NCI-H2081 treated with DMSO at 0.1 percent for 48 hours (cell line): ENCODE measurements at regions not wholly inside any gene's neighbourhood (a gene's known extent, or its start where the extent isn't known, plus 50 kb on each side); places are given as distances from the start of the nearest gene placed in this dataset.
"Not testable (repeated sequence)": the region's sequence is repeated elsewhere in the genome, so short reads cannot be mapped to it uniquely, and the experiment has no call there.

Source experiments
- DNase-seq: peaks from one replicate; lab custom pipeline; 2025; lab: John Stamatoyannopoulos, UW

GRCh38 chr9:41754822-41755221 is 374.4 kb downstream of the CNTNAP3B start:
- not testable (repeated sequence) for DNase-seq

GRCh38 chr9:41754403-41754802 is 374.8 kb downstream of the CNTNAP3B start:
- not testable (repeated sequence) for DNase-seq

GRCh38 chr9:41741897-41742296 is 387.3 kb downstream of the CNTNAP3B start:
- DNase-seq, result not testable (repeated sequence)

- DNase-seq, result not testable (repeated sequence)
These were observed 388.1 kb downstream of the CNTNAP3B start for GRCh38 chr9:41741173-41741572.

GRCh38 chr9:41738681-41739080 is 390.5 kb downstream of the CNTNAP3B start:
- not testable (repeated sequence) for DNase-seq

- not testable (repeated sequence) for DNase-seq
These were observed 430.0 kb downstream of the CNTNAP3B start for GRCh38 chr9:41699190-41699589.

GRCh38 chr9:41697080-41697479 is 432.1 kb downstream of the CNTNAP3B start:
- DNase-seq, result not testable (repeated sequence)

GRCh38 chr9:41679312-41679711 is 449.9 kb downstream of the CNTNAP3B start:
- DNase-seq, result not testable (repeated sequence)

- DNase-seq, result not testable (repeated sequence)
These were observed 465.7 kb downstream of the CNTNAP3B start for GRCh38 chr9:41663497-41664036.

GRCh38 chr9:41658706-41659105 is 469.6 kb upstream of the ZNG1F start:
- DNase-seq, result not testable (repeated sequence)

GRCh38 chr9:41658116-41658515 is 469.0 kb upstream of the ZNG1F start:
- not testable (repeated sequence) for DNase-seq

- not testable (repeated sequence) for DNase-seq
These were observed 468.0 kb upstream of the ZNG1F start for GRCh38 chr9:41657141-41657540.

GRCh38 chr9:41655071-41655554 is 466.0 kb upstream of the ZNG1F start:
- not testable (repeated sequence) for DNase-seq

- not testable (repeated sequence) for DNase-seq
These were observed 465.2 kb upstream of the ZNG1F start for GRCh38 chr9:41654349-41654748.

- DNase-seq, result not testable (repeated sequence)
These were observed 464.6 kb upstream of the ZNG1F start for GRCh38 chr9:41653560-41654340.

GRCh38 chr9:41652800-41653199 is 463.7 kb upstream of the ZNG1F start:
- DNase-seq, result not testable (repeated sequence)

GRCh38 chr9:41652100-41652713 is 463.1 kb upstream of the ZNG1F start:
- not testable (repeated sequence) for DNase-seq

- not testable (repeated sequence) for DNase-seq
These were observed 461.0 kb upstream of the ZNG1F start for GRCh38 chr9:41650086-41650485.

GRCh38 chr9:41648564-41648963 is 459.4 kb upstream of the ZNG1F start:
- not testable (repeated sequence) for DNase-seq

- not testable (repeated sequence) for DNase-seq
These were observed 457.1 kb upstream of the ZNG1F start for GRCh38 chr9:41646246-41646645.

GRCh38 chr9:41643571-41644279 is 454.6 kb upstream of the ZNG1F start:
- peak; percentile 0 for DNase-seq

- DNase-seq, result not testable (repeated sequence)
These were observed 444.6 kb upstream of the ZNG1F start for GRCh38 chr9:41633726-41634125.
